ENCODE measurements at regions not wholly inside any gene's neighbourhood (a gene's known extent, or its start where the extent isn't known, plus 50 kb on each side); places are given as distances from the start of the nearest gene placed in this dataset.

DNA sequence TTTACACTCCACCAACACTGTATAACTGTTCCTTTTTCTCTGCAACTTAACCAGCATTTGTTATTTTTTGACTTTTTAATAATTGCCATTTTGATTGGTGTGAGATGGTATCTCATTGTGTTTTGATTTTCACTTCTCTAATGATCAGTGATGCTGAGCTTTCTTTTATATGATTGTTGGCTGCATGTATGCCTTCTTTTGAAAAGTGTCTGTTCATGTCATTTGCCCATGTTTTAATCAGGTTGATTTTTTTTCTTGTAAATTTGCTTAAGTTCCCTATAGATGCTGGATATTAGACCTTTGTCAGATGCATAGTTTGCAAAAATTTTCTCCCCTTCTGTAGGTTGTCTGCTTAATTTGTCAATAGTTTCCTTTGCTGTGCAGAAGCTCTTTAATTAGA lies 263.0 kb downstream of the MBNL1 start (continued):
- TF ChIP-seq CTCF (IDR thresholded peaks at IDR 0.05 in 2 of 3, conservative IDR thresholded peaks at IDR 0.05 in 1 of 3; ENCODE audit: borderline replicate concordance in 1 of 3, insufficient read depth in 1 of 3, low read depth in 2 of 3, low read length in 2 of 3) (no peak), FOSL1 (IDR thresholded peaks at IDR 0.05; ENCODE audit: low read depth) (no peak), MAX (IDR thresholded peaks at IDR 0.05) (no peak), POLR2AphosphoS5 (IDR thresholded peaks at IDR 0.05; ENCODE audit: low read depth, low read length) (no peak), TCF7L2 (IDR thresholded peaks at IDR 0.05; ENCODE audit: borderline replicate concordance, extremely low read depth, insufficient read depth, insufficient read length) (no peak)

GRCh38 chr3:152538518-152538917 lies 269.8 kb downstream of the MBNL1 start:
- Histone ChIP-seq H3K9me3 (ENCODE audit: control insufficient read depth in 1 of 2, insufficient read depth in 1 of 2, low read depth in 1 of 2, low read length in 2 of 2) (no peaks in the 10 kb centered on the region), H2AFZ (ENCODE audit: low read depth, low read length, poor library complexity, severe bottlenecking) (no peak overlapping the region), H3K4me3 (replicated peaks in 1 of 2; ENCODE audit: low read depth in 1 of 2, low read length in 2 of 2) (no peak overlapping the region), H3K27ac (ENCODE audit: low read depth, low read length) (no peak overlapping the region), H4K20me1 (ENCODE audit: insufficient read depth) (no peaks in the 10 kb centered on the region), H3K4me1 (ENCODE audit: control insufficient read depth in 1 of 2, insufficient read depth in 2 of 2, low read length in 2 of 2) (no peaks in the 10 kb centered on the region), H3K9ac (ENCODE audit: low read length) (no peak overlapping the region), H3K9me2 (ENCODE audit: insufficient read depth) (no peaks in the 10 kb centered on the region), H3K27me3 (ENCODE audit: insufficient read depth, low read length) (no peaks in the 10 kb centered on the region), H3K79me2 (ENCODE audit: insufficient read depth, low read length) (no peaks in the 10 kb centered on the region), H3K36me3 (ENCODE audit: control insufficient read depth in 1 of 2, insufficient read depth in 2 of 2, low read length in 2 of 2) (no peaks in the 10 kb centered on the region), H3K4me2 (ENCODE audit: low read length) (no peak overlapping the region)
- ATAC-seq (no peak), DNase-seq (ENCODE audit: low read depth, low spot score) (no peak)
- TF ChIP-seq SRF (IDR thresholded peaks at IDR 0.05; ENCODE audit: low read depth): no peak
- TF ChIP-seq ZNF274 (IDR thresholded peaks at IDR 0.05; ENCODE audit: low read depth, low read length): no peak
- no peak for TF ChIP-seq ZBTB33 (IDR thresholded peaks at IDR 0.05; ENCODE audit: extremely low read depth, insufficient replicate concordance, low read length)
- no peak for TF ChIP-seq SIN3A (IDR thresholded peaks at IDR 0.05; ENCODE audit: low read depth)
- TF ChIP-seq, protein P1, sequence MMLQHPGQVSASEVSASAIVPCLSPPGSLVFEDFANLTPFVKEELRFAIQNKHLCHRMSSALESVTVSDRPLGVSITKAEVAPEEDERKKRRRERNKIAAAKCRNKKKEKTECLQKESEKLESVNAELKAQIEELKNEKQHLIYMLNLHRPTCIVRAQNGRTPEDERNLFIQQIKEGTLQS (IDR thresholded peaks at IDR 0.05): no peak
- TF ChIP-seq POLR2A (IDR thresholded peaks at IDR 0.05; ENCODE audit: borderline replicate concordance, extremely low read depth, insufficient read depth, insufficient read length): no peak
- TF ChIP-seq CEBPB (IDR thresholded peaks at IDR 0.05; ENCODE audit: low read depth): no peak
- TF ChIP-seq MAX (IDR thresholded peaks at IDR 0.05): no peak
- no peak for TF ChIP-seq ELF1 (IDR thresholded peaks at IDR 0.05; ENCODE audit: borderline replicate concordance, low read depth)
- no peak for TF ChIP-seq EZH2phosphoT487 (IDR thresholded peaks at IDR 0.05; ENCODE audit: borderline replicate concordance)
- no peak for TF ChIP-seq EGR1 (IDR thresholded peaks at IDR 0.05; ENCODE audit: low read depth)
- TF ChIP-seq POLR2AphosphoS5 (IDR thresholded peaks at IDR 0.05; ENCODE audit: low read depth, low read length): no peak
- RAD21 ChIA-PET (ENCODE audit: low non-redundant PET in 1 of 2, low total read pairs in 2 of 2, uncharacterized antibody in 2 of 2, unreplicated experiment in 2 of 2): no interaction called here
- CTCF ChIA-PET: interaction anchor here (0.6 kb wide), 1 partner anchor 14 kb away, joined by 3 read pairs; no protein-coding TSS in a partner anchor
- no TSS peak for BruUV-seq (replicated peaks)
- POLR2A ChIA-PET: no interaction called here
- intact Hi-C loops (cut with micrococcal nuclease): no loop called here
